Skeletal muscle tissue (tissue), 3 donors: ENCODE measurements at regions not wholly inside any gene's neighbourhood (a gene's known extent, or its start where the extent isn't known, plus 50 kb on each side); places are given as distances from the start of the nearest gene placed in this dataset.
"Not testable (repeated sequence)": the region's sequence is repeated elsewhere in the genome, so short reads cannot be mapped to it uniquely, and the experiment has no call there.

Experiments used
- H3K27ac ChIP-seq: one replicate; pipeline ENCODE4 v1.7.0; 2013; ENCODE audit warnings: mild to moderate bottlenecking, low read depth, low read length, inconsistent platforms
- H3K27me3 ChIP-seq, 3 donors: one replicate each; pipeline ENCODE4 v1.7.0; 2013; ENCODE audit warnings: low read length in 3 of 3; ENCODE audit not compliant: control insufficient read depth in 3 of 3, insufficient read depth in 3 of 3
- H3K36me3 ChIP-seq, 3 donors: one replicate each; pipeline ENCODE4 v1.7.0; 2013; ENCODE audit warnings: low read length in 3 of 3; ENCODE audit not compliant: control insufficient read depth in 3 of 3, insufficient read depth in 3 of 3
- H3K4me1 ChIP-seq, 3 donors: one replicate each; pipeline ENCODE4 v1.7.0; 2013; ENCODE audit warnings: low read length in 3 of 3, mild to moderate bottlenecking in 3 of 3; ENCODE audit not compliant: control insufficient read depth in 3 of 3, insufficient read depth in 3 of 3
- H3K4me3 ChIP-seq, 3 donors: one replicate each; pipeline ENCODE4 v1.7.0; 2013; ENCODE audit warnings: low read length in 3 of 3
- H3K9ac ChIP-seq, 3 donors: one replicate each; pipeline ENCODE4 v1.7.0; 2013; ENCODE audit warnings: low read length in 3 of 3, mild to moderate bottlenecking in 3 of 3, moderate library complexity in 2 of 3, low read depth in 1 of 3
- H3K9me3 ChIP-seq, 3 donors: one replicate each; pipeline ENCODE4 v1.7.0; 2013; ENCODE audit warnings: low read length in 3 of 3; ENCODE audit not compliant: control insufficient read depth in 3 of 3
- donor health status: Osteomylitis.

DNA sequence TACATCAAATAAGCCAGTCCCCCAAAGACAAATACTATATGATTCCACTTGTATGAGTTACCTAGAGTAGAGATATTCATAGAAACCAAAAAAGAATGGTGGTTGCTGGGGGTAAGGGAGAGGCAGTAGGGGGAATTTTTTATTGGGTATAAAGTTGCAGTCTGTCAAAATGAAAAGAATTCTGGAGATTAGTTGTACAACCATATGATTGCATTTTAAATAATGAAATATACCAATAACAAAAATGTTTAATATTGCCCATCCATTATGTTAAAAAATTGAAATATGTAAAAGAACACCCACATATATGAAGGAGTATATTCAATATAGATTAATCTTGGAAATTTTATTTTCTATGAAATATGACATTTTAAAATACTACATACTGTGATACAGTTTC is 1383.5 kb downstream of the FSCB start:
- Histone ChIP-seq H3K4me3 (no peak overlapping the region), H3K27ac (no peak overlapping the region), H3K4me1 (no peaks in the 10 kb centered on the region), H3K9ac (no peak overlapping the region), H3K27me3 (no peaks in the 10 kb centered on the region), H3K36me3 (no peaks in the 10 kb centered on the region), H3K9me3 (peaks cover 0 to 2% (median 0%) of the 10 kb centered on the region in 3 donors)

DNA sequence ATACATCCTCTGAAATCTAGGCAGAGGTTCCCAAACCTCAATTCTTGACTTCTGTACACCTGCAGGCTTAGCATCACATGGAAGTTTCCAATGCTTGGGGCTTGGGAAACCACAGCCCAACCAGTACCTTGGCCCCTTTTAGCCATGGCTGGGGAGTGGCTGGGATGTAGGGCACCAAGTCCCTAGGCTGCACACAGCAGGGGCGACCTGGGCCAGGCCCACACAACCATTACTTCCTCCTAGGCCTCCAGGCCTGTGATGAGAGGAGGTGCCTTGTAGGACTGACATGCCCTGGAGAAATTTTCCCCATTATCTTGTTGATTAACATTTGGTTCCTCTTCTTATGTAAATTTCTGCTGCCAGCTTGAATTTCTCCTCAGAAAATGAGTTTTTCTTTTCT is 1387.4 kb downstream of the FSCB start:
- H3K27ac ChIP-seq, result no peak overlapping the region
- H3K4me3 ChIP-seq, result no peak overlapping the region
- no peaks in the 10 kb centered on the region for H3K36me3 ChIP-seq
- H3K27me3 ChIP-seq, result no peaks in the 10 kb centered on the region
- H3K9ac ChIP-seq, result no peak overlapping the region
- H3K4me1 ChIP-seq, result no peaks in the 10 kb centered on the region
- H3K9me3 ChIP-seq, result peaks cover 0 to 2% (median 0%) of the 10 kb centered on the region in 3 donors

DNA sequence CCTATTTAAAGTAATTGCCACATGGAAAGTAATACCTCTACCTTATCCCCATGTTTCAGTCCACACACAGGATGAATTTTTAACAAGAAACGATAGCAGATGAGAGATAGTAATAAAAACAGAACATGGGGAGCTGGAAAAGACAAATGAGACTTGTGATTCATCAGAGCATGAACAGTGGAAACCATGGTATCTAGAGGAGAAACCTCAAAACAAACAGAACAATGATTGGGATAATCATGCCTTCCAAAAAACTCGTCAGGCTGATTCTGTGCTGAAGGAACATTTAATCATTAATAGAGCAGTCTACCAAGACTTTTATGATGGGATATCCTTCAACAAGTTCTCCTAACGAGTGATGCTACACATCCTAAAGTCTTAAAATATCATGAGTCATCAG is 1390.7 kb downstream of the FSCB start:
- H3K9ac ChIP-seq, result no peak overlapping the region
- no peak overlapping the region for H3K4me3 ChIP-seq
- H3K27me3 ChIP-seq, result no peaks in the 10 kb centered on the region
- peaks cover 0 to 2% (median 0%) of the 10 kb centered on the region in 3 donors for H3K9me3 ChIP-seq
- H3K36me3 ChIP-seq, result no peaks in the 10 kb centered on the region
- no peak overlapping the region for H3K27ac ChIP-seq
- no peaks in the 10 kb centered on the region for H3K4me1 ChIP-seq

DNA sequence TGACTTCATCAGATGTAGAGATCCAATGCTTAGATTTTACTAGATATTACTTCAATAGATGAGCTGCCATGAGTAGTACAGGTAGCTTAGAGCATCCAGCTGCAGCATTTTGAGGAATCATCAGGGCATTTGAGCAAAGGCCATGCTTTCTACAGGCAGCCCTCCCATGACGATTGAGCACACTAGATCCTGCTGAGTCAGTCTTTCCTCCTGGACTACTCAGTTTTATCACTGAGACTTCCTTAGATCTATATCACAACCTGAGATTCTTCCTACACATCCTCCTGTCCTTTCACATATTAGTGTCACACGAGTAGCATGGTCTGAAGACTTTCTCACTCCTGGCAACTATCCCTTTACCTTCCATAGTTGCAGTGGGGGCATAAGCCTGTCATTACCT is 1401.8 kb downstream of the FSCB start:
- no peaks in the 10 kb centered on the region for H3K36me3 ChIP-seq
- no peaks in the 10 kb centered on the region for H3K4me1 ChIP-seq
- H3K27ac ChIP-seq, result no peak overlapping the region
- no peak overlapping the region for H3K9ac ChIP-seq
- H3K4me3 ChIP-seq, result no peak overlapping the region
- no peaks in the 10 kb centered on the region for H3K9me3 ChIP-seq
- H3K27me3 ChIP-seq, result no peaks in the 10 kb centered on the region

DNA sequence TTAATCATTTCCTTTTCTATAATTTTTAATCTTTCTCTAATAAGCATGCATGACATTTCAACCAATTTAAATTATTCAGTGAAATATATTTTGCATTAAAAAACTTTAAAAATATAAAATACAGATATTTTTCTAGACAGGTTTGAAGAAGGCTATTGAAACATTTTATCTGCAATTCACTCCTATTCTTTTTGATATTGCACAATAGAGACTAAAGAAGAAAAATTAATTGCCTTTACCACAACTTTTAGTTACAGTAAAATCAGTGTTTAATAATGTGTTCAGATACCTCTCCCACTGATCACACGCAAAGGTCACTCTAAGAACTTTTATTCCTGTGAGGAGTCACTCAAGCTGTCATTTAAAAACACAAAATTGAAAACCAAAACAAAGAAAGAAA is 1416.7 kb downstream of the FSCB start:
- H3K4me1 ChIP-seq, result no peaks in the 10 kb centered on the region
- H3K4me3 ChIP-seq, result no peak overlapping the region
- no peaks in the 10 kb centered on the region for H3K9me3 ChIP-seq
- no peak overlapping the region for H3K27ac ChIP-seq
- H3K9ac ChIP-seq, result no peak overlapping the region
- H3K27me3 ChIP-seq, result no peaks in the 10 kb centered on the region
- no peaks in the 10 kb centered on the region for H3K36me3 ChIP-seq

DNA sequence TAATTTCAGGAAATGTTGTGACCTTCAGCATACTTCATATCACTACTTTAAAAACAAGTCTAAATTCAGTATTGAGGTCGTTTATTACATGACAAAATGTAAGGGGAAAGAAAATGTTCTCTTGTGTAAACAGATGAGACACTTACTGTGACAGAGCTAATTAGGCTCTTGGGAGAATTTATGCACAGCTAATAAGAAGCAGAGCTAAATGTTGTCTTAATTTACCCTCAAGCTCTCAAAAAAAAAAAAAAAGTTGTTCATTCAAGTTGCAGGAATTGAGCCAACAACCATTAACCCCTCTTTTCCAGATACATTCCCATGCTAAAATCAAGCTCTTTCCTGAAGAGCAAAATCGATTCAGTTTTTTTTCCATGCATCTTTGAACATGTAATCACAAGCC is 1419.4 kb downstream of the FSCB start:
- H3K9ac ChIP-seq, result no peak overlapping the region

DNA sequence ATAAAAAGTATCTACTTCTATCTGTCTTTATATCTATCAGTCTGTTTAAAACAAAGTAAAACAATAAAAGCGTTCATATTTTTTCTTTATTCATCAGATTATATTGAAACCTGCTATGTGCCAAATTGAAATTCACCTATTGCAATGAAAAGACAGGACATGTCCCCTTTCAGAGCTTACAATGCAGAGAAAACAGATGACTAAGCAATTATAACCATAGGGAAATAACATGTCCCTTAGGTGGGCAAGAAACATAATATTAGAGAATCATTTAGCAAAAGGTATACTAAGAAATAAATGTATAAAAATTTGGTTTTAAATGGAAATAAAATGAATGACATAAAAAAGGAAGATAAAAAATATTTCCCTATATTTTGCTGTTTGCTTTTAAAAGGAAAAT is 1421.3 kb downstream of the FSCB start:
- no peak overlapping the region for H3K4me3 ChIP-seq
- no peak overlapping the region for H3K27ac ChIP-seq

More for the DNA sequence above, 1419.4 kb downstream of the FSCB start:
- Histone ChIP-seq H3K27me3 (no peaks in the 10 kb centered on the region), H3K4me1 (no peaks in the 10 kb centered on the region), H3K4me3 (no peak overlapping the region), H3K27ac (no peak overlapping the region), H3K9me3 (no peaks in the 10 kb centered on the region), H3K36me3 (no peaks in the 10 kb centered on the region)

DNA sequence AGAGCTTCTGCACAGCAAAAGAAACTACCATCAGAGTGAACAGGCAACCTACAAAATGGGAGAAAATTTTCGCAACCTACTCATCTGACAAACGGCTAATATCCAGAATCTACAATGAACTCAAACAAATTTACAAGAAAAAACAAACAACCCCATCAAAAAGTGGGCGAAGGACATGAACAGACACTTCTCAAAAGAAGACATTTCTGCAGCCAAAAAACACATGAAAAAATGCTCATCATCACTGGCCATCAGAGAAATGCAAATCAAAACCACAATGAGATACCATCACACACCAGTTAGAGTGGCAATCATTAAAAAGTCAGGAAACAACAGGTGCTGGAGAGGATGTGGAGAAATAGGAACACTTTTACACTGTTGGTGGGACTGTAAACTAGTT is 1439.7 kb downstream of the FSCB start:
- H3K4me1 ChIP-seq, H3K27ac ChIP-seq, H3K9me3 ChIP-seq: not testable (repeated sequence)

More for the DNA sequence above, 1421.3 kb downstream of the FSCB start:
- H3K27me3 ChIP-seq, result no peaks in the 10 kb centered on the region
- no peaks in the 10 kb centered on the region for H3K9me3 ChIP-seq
- H3K9ac ChIP-seq, result no peak overlapping the region
- H3K4me1 ChIP-seq, result no peaks in the 10 kb centered on the region
- H3K36me3 ChIP-seq, result no peaks in the 10 kb centered on the region

DNA sequence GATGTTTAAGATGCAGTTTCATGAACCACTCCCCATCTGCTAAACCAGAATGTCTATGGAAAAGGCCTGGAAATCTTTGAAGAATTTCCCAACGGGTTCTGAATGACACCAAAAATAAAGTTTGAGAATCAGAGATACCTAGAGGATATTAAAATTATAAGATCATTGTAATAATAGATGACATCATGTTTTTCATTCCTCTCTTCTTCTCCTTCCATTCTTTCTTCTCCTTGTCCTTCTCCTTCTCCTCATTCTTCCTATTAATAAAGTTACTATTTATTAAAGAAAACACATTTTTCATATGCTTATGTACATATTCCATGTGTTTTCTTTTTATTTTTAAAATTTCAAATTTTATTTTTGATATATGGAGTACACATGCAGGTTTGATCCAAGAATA is 1449.4 kb downstream of the LRFN5 start:
- H3K27ac ChIP-seq, result no peak overlapping the region
- H3K4me3 ChIP-seq, result no peak overlapping the region
- no peaks in the 10 kb centered on the region for H3K27me3 ChIP-seq
- H3K9ac ChIP-seq, result no peak overlapping the region
- no peaks in the 10 kb centered on the region for H3K4me1 ChIP-seq
- H3K9me3 ChIP-seq, result no peaks in the 10 kb centered on the region
- H3K36me3 ChIP-seq, result no peaks in the 10 kb centered on the region

More for the DNA sequence above, 1439.7 kb downstream of the FSCB start:
- not testable (repeated sequence) for H3K36me3 ChIP-seq, H3K9ac ChIP-seq, H3K27me3 ChIP-seq, H3K4me3 ChIP-seq

DNA sequence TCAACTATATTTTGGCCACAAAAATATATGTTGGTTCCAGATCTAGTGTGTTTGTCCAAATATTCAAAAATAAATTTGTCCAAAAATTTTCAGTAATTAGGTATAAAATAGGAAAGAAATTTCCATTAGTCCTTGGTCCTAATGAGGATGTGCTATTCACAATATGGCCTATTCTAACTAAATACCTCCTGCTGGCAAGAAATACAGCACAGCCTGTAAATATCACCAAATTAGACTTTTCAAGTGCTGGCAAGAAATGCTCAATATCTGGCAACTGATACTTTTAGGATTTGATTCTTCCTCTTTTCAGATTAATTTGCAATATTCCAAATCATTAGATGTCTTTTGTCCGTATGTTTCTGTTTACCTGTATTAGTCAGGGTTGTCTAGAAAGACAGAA is 1446.2 kb downstream of the LRFN5 start:
- H3K27me3 ChIP-seq, result no peaks in the 10 kb centered on the region
- H3K9me3 ChIP-seq, result no peaks in the 10 kb centered on the region
- H3K4me3 ChIP-seq, result no peak overlapping the region
- no peaks in the 10 kb centered on the region for H3K36me3 ChIP-seq
- no peak overlapping the region for H3K27ac ChIP-seq
- no peaks in the 10 kb centered on the region for H3K4me1 ChIP-seq
- H3K9ac ChIP-seq, result no peak overlapping the region

DNA sequence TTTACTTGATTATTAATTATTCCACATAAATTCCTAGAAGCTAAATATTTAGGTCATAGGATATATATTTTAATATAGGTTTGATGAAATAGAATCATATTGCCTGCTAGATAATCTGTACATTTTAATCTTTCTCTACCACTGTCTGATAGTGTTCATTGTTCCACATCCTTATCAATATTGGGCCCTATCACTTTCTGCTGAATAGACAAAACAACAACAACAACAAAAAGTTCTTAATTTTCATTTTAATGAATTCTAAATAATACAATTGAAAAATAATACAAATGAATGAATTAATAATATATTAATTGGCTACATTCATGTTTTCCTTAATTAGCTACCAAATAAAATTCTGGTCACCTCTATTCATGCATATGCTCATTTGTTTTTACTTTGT is 1437.2 kb downstream of the LRFN5 start:
- H3K27ac ChIP-seq, result no peak overlapping the region
- no peaks in the 10 kb centered on the region for H3K9me3 ChIP-seq
- no peak overlapping the region for H3K9ac ChIP-seq
- no peaks in the 10 kb centered on the region for H3K36me3 ChIP-seq
- H3K4me1 ChIP-seq, result peaks cover 0 to 5% (median 0%) of the 10 kb centered on the region in 3 donors
- H3K27me3 ChIP-seq, result no peaks in the 10 kb centered on the region
- no peak overlapping the region for H3K4me3 ChIP-seq
